GM21717 (cell line): ENCODE measurements at regions not wholly inside any gene's neighbourhood (a gene's known extent, or its start where the extent isn't known, plus 50 kb on each side); places are given as distances from the start of the nearest gene placed in this dataset.

Experiments
- ATAC-seq: cut with Tn5 transposase; IDR thresholded peaks from one replicate; pipeline ENCODE4 v1.9.1; 2021; ENCODE audit warnings: mild to moderate bottlenecking, moderate library complexity; ENCODE audit not compliant: unreplicated experiment

GRCh38 chr4:116877069-116877468 lies 208.3 kb downstream of the TRAM1L1 start:
- no peak for ATAC-seq

GRCh38 chr4:116872941-116873340 lies 212.4 kb downstream of the TRAM1L1 start:
- no peak for ATAC-seq

- no peak for ATAC-seq
Observed at GRCh38 chr4:116872308-116872707, 213.1 kb downstream of the TRAM1L1 start.

GRCh38 chr4:116870686-116871085 lies 214.7 kb downstream of the TRAM1L1 start:
- no peak for ATAC-seq

GRCh38 chr4:116866106-116866505 lies 219.3 kb downstream of the TRAM1L1 start:
- no peak for ATAC-seq

- no peak for ATAC-seq
Observed at GRCh38 chr4:116862592-116862991, 222.8 kb downstream of the TRAM1L1 start.

- ATAC-seq = no peak
Observed at GRCh38 chr4:116860891-116861290, 224.5 kb downstream of the TRAM1L1 start.

- no peak for ATAC-seq
Observed at GRCh38 chr4:116849620-116850019, 235.8 kb downstream of the TRAM1L1 start.

DNA sequence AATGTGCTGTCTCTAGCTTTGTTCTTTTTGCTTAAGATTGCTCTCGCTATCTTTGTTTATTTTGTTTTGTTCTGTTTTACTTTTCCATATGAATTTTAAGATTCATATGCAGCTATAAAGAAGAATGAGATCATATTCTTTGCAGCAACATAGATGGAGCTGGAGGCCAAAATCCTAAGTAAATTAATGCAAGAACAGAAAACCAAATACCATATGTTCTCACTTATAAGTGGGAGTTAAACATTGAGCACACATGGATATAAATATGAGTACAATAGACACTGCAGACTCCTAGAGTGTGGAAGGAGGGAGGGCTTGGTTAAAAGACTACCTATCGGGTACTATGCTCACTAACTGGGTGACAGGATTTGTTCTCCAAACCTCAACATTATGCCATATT lies 237.8 kb downstream of the TRAM1L1 start:
- no peak for ATAC-seq

GRCh38 chr4:116839826-116840225 lies 245.6 kb downstream of the TRAM1L1 start:
- no peak for ATAC-seq

DNA sequence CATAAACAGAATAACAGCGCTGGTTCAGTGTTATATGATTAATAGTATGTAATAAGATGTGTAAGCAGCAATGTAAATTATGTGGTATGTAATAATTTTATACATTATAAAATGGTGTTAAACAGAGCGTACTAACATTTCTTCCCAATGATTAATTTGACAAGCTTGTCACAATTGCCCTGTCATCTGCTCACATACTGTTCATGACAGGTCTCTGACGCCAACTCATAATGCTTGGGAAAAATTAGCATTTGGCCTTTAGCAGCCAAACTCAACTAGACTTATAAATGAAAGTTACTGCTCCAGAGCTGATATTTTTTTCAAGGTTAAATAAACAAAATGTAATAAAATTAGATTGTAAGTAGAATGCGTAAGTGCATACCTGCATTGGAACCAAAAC lies 246.8 kb downstream of the TRAM1L1 start:
- no peak for ATAC-seq

- no peak for ATAC-seq
Observed at GRCh38 chr4:116829187-116829586, 256.2 kb downstream of the TRAM1L1 start.

DNA sequence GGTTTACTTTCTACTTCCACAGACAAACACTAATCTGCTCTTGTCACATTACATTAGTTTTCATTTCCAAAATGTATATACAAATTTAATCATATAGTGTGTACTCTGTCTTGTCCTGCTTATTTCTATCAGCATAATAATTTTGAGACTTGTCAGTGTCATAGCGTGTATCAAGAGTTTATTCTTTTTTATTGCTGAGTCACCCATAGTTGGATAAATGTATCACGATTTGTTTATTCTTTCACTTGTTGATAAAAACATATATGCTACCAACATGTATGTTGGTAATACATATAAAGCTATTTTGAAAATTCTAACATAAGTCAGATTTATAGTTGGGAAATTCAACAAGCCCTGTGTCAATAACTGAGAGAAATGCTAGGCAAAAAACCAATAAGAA lies 261.2 kb downstream of the TRAM1L1 start:
- no peak for ATAC-seq

DNA sequence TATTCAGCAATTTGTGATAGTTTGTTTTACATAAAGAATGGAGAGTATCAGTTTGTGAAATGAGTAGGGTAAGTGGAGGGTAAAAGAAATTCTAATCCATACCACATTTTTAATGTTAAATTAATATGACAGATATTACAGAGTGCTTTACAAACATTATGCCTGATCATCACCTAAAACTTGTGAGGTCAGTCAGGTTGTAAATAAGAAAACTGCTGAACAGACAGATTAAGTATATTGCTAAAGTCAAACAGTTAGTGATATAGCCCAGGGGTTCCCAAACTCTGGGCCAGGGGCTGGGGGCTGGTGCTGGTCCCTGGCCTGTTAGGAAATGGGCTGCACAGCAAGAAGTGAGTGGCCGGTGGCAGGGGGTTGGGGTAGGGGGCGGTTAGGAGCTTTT lies 273.6 kb downstream of the TRAM1L1 start:
- no peak for ATAC-seq

- ATAC-seq = no peak
Observed at GRCh38 chr4:116796022-116796421, 289.4 kb downstream of the TRAM1L1 start.

GRCh38 chr4:116788723-116789122 lies 296.7 kb downstream of the TRAM1L1 start:
- no peak for ATAC-seq

DNA sequence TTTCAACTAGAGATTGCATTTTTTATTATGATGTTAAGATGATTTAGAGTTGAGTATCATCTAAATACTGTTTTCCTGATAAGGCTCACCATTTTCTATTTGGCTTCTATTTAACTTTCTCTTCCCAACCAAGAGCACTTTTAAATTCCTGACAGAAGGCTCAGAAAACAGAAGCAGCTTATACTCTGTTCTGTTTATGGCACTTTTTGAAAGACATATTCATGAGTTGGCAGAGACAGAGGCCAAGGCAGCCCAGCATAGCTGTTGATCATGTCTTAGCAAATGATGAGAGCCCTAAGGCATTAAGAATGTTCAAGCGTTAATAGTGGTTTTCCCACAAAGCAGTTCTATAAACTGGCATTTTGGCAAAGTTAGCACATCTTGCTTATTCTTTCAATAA lies 330.3 kb downstream of the TRAM1L1 start:
- ATAC-seq = no peak

GRCh38 chr4:116752027-116752426 lies 333.3 kb downstream of the TRAM1L1 start:
- ATAC-seq = no peak

DNA sequence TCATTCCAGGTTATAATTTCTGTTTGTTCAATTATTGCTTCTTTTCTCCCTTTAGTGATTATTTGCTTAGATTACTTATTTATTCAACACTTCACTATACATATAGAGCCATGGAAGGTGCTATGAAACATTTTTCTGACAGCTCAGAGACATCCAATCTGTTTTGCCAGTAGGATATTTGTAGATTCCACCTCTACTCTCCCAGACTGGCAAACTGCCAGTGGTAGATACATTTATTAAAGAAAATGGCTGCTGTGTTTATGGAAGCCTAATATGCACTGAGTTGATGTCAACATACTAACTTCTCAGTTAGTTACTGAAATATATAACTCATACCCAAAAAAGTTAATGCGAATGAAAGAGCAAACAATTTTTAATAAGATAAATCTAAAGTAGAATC lies 348.6 kb downstream of the TRAM1L1 start:
- ATAC-seq = no peak

DNA sequence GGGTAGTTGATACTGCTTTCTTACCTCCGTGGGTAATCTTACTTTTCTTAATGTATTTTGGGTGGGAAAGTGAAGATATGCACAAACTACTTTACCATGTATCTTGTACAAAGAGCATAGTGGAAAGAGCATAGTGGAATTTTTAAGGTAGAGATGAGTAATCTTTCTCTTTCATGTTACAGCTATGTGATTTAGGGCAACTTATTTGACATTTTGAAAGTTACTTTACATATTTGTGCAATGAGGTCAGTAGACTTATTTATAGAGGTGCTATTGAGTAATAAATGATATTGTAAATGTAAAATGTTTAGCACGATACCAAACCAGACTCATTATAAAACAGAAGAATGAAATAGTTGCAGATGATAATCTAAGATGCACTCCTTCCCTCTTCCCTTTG lies 351.2 kb downstream of the TRAM1L1 start:
- ATAC-seq = no peak

- ATAC-seq = no peak
Observed at GRCh38 chr4:116733370-116733769, 352.0 kb downstream of the TRAM1L1 start.

DNA sequence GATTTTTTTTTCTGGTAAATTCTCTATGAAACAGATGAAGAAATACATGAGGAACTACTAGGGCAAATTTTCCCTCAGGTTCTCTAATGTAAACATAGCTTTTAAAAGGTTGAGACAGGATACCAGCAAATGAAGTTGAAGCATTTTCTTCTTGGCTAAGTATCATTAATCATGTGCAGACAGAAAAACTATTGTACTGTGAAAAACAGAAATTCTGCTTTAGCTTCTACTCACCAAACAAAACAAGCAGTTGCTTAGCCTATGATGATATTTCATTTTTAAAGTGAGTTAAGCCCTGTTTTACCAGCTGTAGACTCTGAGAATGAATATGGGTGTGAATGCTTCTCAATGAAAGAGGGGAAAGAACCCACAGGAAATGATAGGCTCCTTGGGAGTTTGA lies 358.9 kb downstream of the TRAM1L1 start:
- ATAC-seq = no peak

DNA sequence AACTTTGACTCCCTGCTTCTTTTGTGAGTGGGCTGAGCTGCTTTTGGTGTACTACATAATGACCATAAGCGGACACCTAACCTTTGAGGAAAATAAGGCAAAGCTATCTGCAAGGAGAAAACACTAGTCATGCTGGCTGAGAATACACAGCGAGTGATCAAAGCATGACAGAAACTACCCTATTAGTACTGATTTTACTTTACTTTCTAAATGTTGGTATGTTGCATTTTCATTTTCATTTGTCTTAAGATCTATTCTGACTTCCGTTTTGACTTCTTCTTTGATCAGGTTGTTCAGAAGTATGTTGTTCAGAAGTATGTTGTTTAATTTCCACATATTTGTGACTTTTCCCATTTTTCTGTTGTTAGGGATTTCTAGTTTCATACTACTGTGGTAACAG lies 361.1 kb downstream of the TRAM1L1 start:
- ATAC-seq = peak; percentile 99

DNA sequence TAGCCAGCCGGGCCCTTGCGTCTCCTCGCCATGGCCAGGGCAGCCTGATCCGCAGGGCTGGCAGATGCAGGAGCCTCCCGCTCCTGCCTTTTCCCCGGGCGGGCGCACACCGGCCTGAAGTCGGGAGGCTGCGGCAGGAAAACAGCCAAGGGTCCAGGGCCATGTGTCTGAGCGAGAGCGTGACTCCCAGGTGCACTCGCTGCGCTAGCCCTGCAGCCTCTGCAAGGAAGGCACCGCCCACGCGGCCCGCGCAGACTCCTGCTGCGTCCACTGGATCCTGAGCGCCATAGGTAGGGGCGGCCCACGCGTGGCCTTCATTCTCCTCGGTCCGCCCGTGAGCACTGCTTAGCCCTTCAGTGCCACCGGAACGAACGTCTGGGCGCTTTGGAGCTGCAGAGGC lies 379.9 kb downstream of the TRAM1L1 start:
- no peak for ATAC-seq
